ENCODE measurements at regions not wholly inside any gene's neighbourhood (a gene's known extent, or its start where the extent isn't known, plus 50 kb on each side); places are given as distances from the start of the nearest gene placed in this dataset.

DNA sequence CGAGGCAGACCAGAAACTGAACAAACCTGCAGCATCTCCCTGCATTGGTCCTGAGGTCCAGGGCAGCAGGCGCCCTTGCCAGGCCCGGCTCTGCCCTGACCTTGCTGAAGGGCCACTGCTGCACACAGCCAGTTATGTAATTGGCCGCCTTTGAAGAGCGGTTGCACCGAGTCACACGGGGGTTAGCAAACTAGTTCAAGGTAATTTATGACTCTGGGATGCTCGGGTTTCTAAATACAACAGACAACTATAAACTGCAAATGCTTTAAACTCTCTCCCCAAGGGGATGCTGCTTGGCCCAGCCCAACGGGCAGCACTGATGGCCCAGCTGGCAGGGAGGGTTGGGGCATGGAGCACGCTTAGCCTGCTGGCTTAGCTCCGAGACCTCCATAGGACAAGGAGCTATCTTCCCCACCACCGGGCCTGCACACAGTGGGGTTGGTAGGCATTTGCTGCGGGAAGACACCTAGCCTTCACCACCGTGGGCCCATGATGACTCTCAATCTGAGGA lies 60.3 kb upstream of the IQSEC1 start:
- H3K27me3 Mint-ChIP-seq (ENCODE audit: low read depth, poor library complexity): peaks cover 18% of the 10 kb centered on the region
- H3K27ac Mint-ChIP-seq: no peak overlapping the region
- no peak for DNase-seq
- no peak for TF ChIP-seq CTCF (IDR thresholded peaks at IDR 0.05)
- no peaks in the 10 kb centered on the region for H3K9me3 Mint-ChIP-seq
- no peaks in the 10 kb centered on the region for H3K36me3 Mint-ChIP-seq (ENCODE audit: low read depth)
- peaks cover 36% of the 10 kb centered on the region for H3K4me1 Mint-ChIP-seq
- no peak overlapping the region for H3K4me3 Mint-ChIP-seq

GRCh38 chr3:13132731-13133410 lies 59.6 kb upstream of the IQSEC1 start:
- Mint-ChIP-seq H3K27ac (no peak overlapping the region), H3K36me3 (ENCODE audit: low read depth) (no peaks in the 10 kb centered on the region), H3K9me3 (no peaks in the 10 kb centered on the region), H3K27me3 (ENCODE audit: low read depth, poor library complexity) (peaks cover 17% of the 10 kb centered on the region), H3K4me1 (peaks cover 36% of the 10 kb centered on the region), H3K4me3 (no peak overlapping the region)
- no peak for TF ChIP-seq CTCF (IDR thresholded peaks at IDR 0.05)
- DNase-seq: no peak

DNA sequence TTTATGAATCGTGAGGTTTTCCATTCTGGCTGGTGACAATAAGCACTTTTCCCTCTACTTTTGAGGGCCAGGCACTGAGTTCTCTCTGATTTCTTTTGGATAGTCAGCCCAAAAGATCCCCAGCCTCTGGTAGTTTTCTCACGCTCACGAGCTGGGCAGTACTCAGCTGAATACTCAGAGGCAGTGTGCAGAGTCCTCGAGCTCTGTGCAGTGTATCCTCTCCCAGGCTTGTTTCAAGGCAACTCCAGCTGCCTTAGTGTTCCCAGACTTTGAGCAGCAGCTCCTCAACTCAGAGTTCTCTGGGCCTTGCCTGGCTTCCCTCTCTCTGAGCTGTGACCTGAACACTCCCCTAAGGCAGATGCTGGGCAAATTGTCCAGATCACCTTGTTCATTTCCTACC lies 59.1 kb upstream of the IQSEC1 start:
- no peak for TF ChIP-seq CTCF (IDR thresholded peaks at IDR 0.05)
- no peak overlapping the region for H3K27ac Mint-ChIP-seq
- DNase-seq: no peak
- H3K27me3 Mint-ChIP-seq (ENCODE audit: low read depth, poor library complexity): peaks cover 21% of the 10 kb centered on the region
- H3K9me3 Mint-ChIP-seq: no peaks in the 10 kb centered on the region
- H3K4me3 Mint-ChIP-seq: no peak overlapping the region
- H3K36me3 Mint-ChIP-seq (ENCODE audit: low read depth): no peaks in the 10 kb centered on the region
- H3K4me1 Mint-ChIP-seq: peaks cover 36% of the 10 kb centered on the region

DNA sequence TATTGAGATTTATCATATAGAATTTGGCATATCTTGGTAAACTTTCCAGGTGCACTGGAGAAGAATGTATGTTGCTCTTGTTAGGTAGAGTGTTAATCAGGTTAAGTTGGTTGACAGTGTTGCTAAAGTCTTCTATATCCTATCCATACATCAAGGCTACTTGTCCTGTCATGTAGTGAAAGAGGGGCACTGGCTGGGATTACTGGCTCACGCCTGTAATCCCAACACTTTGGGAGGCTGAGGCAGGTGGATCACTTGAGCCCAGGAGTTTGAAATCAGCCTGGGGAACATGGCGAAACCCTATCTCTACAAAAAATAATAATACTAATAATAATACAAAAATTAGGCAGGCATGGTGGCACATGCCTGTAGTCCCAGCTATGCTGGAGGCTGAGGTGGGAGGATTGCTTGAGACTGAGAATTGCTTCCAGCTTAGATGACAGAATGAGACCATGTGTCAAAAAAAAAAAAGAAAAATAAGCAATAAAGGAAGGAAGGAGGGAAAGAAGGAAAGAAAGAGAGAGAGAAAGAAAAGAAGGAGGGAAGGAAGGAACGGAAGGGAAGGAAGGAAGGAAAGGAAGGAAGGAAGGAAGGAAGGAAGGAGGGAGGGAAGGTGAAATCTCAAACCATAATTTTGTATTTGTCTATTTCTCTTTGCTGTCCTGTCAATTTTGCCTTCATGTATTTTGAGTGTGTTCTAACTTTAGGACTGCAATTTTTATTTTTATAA lies 57.4 kb upstream of the IQSEC1 start:
- H3K27ac Mint-ChIP-seq: no peak overlapping the region
- no peaks in the 10 kb centered on the region for H3K9me3 Mint-ChIP-seq
- H3K36me3 Mint-ChIP-seq (ENCODE audit: low read depth): no peaks in the 10 kb centered on the region
- no peak for TF ChIP-seq CTCF (IDR thresholded peaks at IDR 0.05)
- H3K4me3 Mint-ChIP-seq: no peak overlapping the region
- no peak for DNase-seq
- peaks cover 22% of the 10 kb centered on the region for H3K27me3 Mint-ChIP-seq (ENCODE audit: low read depth, poor library complexity)
- peaks cover 29% of the 10 kb centered on the region for H3K4me1 Mint-ChIP-seq

GRCh38 chr3:13125092-13126015 lies 52.1 kb upstream of the IQSEC1 start:
- no peaks in the 10 kb centered on the region for H3K9me3 Mint-ChIP-seq

More at GRCh38 chr3:13125092-13126015, 52.1 kb upstream of the IQSEC1 start:
- TF ChIP-seq CTCF (IDR thresholded peaks at IDR 0.05): no peak
- Mint-ChIP-seq H3K27me3 (ENCODE audit: low read depth, poor library complexity) (peaks cover 32% of the 10 kb centered on the region), H3K27ac (no peak overlapping the region), H3K36me3 (ENCODE audit: low read depth) (no peaks in the 10 kb centered on the region), H3K4me1 (peaks cover 25% of the 10 kb centered on the region), H3K4me3 (no peak overlapping the region)
- no peak for DNase-seq
